IPS-18c (cell line): ENCODE measurements at regions not wholly inside any gene's neighbourhood (a gene's known extent, or its start where the extent isn't known, plus 50 kb on each side); places are given as distances from the start of the nearest gene placed in this dataset.

Experiments used
- H3K4me3 ChIP-seq: 2 replicates; pipeline ENCODE4 v1.7.0; 2013; ENCODE audit warnings: low read depth, mild to moderate bottlenecking, low read length, moderate library complexity; ENCODE audit not compliant: insufficient read depth
- H3K9me3 ChIP-seq: one replicate; pipeline ENCODE4 v1.6.1; 2013; ENCODE audit warnings: mild to moderate bottlenecking, low read length, moderate library complexity; ENCODE audit not compliant: control insufficient read depth, insufficient read depth

GRCh38 chr2:134170294-134170693 is 83.6 kb upstream of the MGAT5 start:
- H3K4me3 ChIP-seq, result no peak overlapping the region
- H3K9me3 ChIP-seq, result no peaks in the 10 kb centered on the region

DNA sequence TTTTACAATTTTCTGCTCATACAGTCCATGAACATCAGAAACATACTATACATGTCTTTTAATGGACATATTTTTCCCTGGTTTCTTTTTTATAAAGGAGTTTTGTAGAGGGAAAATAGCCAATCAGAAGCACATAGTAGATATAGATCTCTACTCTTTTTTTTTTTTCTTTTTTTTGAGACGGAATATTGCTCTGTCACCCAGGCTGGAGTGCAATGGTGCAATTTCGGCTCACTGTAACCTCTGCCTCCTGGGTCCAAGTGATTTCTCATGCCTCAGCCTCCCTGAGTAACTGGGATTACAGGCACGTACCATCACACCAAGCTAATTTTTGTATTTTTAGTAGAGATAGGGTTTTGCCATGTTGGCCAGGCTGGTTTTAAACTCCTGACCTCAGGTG is 83.2 kb upstream of the MGAT5 start:
- Histone ChIP-seq H3K9me3 (no peaks in the 10 kb centered on the region), H3K4me3 (no peak overlapping the region)

DNA sequence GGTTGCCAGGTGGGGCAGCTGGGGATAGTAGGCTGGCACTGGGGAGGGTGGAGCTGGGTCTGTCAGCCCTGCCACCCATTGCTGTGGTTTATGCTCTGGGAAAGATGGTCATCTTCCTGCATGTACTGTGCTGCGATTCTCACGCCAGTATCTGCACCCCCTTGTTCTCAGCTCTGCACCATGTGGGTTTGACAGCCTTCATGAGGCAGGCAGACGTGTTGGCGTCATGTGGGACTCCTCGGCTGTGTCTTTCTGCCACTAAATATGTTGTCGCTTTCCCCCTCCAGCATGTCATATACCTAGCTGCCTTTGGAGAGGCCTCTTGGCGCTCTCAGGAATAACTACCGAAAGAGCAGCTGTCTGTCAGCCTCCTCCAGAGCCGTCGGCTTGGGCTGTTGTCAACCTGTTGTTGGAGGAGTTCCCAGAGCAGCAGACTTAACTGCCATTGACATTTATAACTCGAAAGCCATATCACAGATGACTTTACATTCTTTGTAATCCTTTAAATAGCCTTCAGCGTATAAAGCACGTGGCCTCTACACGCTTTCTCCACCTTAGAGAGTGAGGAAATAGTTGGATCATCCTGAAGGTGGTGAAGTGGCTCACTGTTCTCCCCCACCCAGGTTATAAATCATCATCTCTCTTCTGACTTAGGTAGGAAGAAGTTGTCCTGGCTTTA is 80.4 kb upstream of the MGAT5 start:
- H3K9me3 ChIP-seq, result no peaks in the 10 kb centered on the region
- H3K4me3 ChIP-seq, result no peak overlapping the region

DNA sequence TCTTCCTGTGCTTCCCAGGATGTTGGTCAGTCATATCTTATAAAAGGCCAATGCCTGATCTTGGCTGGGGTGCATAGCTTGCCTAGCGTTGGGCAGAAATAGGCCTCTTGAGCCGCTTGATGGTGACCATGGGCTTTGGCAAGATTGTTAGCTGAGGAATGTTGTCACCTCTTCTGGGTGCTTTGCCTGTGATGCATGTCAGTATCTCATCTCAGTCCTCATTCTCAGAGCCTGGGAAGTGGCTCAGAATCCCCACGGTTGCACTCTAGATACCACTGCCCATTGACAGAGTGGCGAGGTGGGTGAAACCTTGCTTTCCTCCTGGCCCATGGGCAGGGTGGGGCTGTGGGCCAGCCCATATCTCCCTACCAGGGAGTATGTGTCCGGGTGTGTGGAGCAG is 79.2 kb upstream of the MGAT5 start:
- Histone ChIP-seq H3K4me3 (no peak overlapping the region), H3K9me3 (no peaks in the 10 kb centered on the region)

GRCh38 chr2:134175834-134176233 is 78.0 kb upstream of the MGAT5 start:
- no peaks in the 10 kb centered on the region for H3K9me3 ChIP-seq

DNA sequence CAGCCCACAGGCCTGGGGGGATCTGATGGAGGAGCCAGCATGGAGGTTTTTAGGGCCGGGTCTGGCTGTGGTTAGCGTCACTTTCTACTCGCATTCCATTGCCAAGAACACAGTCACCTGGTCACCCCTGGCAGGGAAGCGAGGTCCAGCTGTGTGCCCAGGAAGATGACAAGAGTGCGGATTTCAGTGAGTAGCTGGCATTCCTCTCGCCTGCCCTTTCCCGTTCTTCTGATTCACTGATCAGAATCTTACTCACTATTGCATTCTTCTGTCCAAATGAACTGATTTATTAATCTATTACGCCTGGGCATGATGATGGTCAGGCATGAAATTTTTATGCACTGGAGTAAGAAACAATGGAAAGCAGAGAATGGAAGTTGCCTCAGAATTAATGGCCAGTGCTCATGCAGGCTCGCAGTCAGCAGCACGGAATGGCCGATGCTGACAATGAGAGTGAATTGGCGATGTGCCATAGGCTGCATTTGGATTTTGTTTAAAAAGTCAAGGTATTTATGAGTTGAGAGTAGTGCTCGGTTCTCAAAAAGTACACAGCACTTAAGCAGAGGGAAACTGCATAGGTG is 76.4 kb upstream of the MGAT5 start:
- H3K4me3 ChIP-seq, result no peak overlapping the region
- H3K9me3 ChIP-seq, result no peaks in the 10 kb centered on the region

More at GRCh38 chr2:134175834-134176233, 78.0 kb upstream of the MGAT5 start:
- no peak overlapping the region for H3K4me3 ChIP-seq

GRCh38 chr2:134178138-134178877 is 75.6 kb upstream of the MGAT5 start:
- Histone ChIP-seq H3K9me3 (no peaks in the 10 kb centered on the region), H3K4me3 (no peak overlapping the region)

GRCh38 chr2:134181219-134181618 is 72.7 kb upstream of the MGAT5 start:
- Histone ChIP-seq H3K4me3 (no peak overlapping the region), H3K9me3 (no peaks in the 10 kb centered on the region)

- no peak overlapping the region for H3K4me3 ChIP-seq
Observed at GRCh38 chr2:134183679-134184078, 70.2 kb upstream of the MGAT5 start.

DNA sequence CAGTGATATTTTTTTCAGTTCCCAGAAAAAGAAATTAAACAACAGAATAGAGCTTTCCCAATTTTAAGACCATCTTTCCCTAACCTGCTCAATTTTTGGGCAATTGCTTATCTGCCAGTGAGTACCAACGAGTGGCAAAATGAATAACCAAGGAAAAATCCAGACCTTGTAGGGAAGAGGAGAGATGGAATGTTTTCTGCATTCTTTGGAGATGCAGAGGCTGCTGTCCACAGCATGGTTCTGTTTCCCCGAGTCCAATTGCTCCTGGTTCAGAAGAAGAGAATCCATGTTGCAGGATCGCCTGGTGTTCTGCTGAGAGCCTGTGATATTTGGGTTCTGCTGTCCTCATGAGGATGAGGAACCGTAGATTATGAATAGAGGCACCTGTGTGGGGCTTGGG is 68.2 kb upstream of the MGAT5 start:
- H3K9me3 ChIP-seq, result no peaks in the 10 kb centered on the region
- H3K4me3 ChIP-seq, result no peak overlapping the region

More at GRCh38 chr2:134183679-134184078, 70.2 kb upstream of the MGAT5 start:
- no peaks in the 10 kb centered on the region for H3K9me3 ChIP-seq

GRCh38 chr2:134189009-134189720 is 64.7 kb upstream of the MGAT5 start:
- Histone ChIP-seq H3K4me3 (no peak overlapping the region), H3K9me3 (no peaks in the 10 kb centered on the region)

DNA sequence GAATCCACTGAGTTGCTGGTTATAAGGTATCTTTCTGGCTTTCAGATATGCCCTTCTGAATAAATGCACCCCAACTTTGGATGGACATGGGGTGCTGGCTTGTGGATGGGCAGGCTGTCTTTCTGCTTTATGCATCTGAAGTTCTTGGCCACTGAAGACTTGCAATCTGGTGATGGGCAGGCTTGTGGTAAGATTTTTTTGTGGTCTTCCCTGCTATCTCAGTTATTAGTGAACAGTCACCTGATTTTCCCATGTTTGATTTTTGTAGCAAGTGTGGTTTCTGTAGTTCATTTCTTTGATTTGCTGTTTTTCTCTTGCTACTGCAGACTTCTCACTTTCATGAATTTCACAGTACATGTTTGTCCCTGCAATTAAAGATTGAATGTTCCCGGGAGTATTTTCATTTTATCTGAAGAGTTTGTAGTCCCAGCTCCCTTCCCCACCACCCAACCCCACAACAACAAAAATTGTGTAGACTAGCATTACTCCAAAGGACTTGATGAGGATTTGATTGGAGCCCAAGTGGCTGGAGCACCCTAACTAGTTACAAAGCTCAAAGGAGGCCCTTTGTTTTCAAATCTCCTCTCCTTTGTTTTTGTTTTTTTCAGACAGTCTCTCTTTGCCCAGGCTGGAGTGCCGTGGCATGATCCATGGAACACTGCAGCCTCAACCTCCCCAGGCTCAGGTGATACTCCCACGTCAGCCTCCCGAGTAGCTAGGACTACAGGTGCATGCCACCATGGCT is 63.6 kb upstream of the MGAT5 start:
- Histone ChIP-seq H3K4me3 (no peak overlapping the region), H3K9me3 (no peaks in the 10 kb centered on the region)

- H3K4me3 ChIP-seq, result no peak overlapping the region
- H3K9me3 ChIP-seq, result no peaks in the 10 kb centered on the region
Observed at GRCh38 chr2:134190807-134191203, 63.1 kb upstream of the MGAT5 start.

DNA sequence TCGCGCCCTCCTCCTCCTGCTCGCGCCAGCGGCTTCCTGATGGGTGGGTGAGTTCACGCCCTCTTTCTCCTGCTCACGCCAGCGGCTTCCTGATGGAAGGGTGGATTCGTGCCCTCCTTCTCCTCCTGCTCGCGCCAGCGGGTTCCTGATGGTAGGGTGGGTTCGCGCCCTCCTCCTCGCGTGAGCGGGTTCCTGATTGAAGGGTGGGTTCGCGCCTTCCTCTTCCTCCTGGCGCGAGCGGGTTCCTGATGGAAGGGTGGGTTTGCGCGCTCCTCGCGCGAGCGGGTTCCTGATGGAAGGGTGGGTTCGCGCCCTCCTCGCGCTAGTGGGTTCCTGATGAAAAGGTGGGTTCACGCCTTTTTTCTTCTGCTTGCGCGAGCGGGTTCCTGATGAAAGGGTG is 62.0 kb upstream of the MGAT5 start:
- Histone ChIP-seq H3K4me3 (no peak overlapping the region), H3K9me3 (no peaks in the 10 kb centered on the region)

DNA sequence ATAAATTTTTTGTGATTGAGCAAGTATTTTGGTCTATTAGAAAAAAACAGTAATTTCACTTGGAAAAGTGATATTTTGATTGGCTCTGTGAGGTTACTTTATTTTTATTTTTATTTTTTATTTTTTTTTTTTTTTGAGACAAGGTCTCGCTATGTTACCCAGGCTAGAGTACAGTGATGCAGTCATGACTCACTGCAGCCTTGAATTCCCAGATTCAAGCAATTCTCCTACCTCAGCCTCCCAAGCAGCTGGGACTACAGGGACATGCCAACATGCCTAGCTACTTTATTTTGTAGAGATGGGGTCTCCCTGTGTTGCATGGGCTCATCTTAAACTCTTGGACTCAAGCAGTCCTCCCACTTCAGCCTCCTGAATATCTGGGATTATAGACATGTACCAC is 60.9 kb upstream of the MGAT5 start:
- H3K9me3 ChIP-seq, result no peaks in the 10 kb centered on the region
- H3K4me3 ChIP-seq, result no peak overlapping the region

GRCh38 chr2:134194519-134194918 is 59.4 kb upstream of the MGAT5 start:
- Histone ChIP-seq H3K4me3 (no peak overlapping the region), H3K9me3 (no peaks in the 10 kb centered on the region)

DNA sequence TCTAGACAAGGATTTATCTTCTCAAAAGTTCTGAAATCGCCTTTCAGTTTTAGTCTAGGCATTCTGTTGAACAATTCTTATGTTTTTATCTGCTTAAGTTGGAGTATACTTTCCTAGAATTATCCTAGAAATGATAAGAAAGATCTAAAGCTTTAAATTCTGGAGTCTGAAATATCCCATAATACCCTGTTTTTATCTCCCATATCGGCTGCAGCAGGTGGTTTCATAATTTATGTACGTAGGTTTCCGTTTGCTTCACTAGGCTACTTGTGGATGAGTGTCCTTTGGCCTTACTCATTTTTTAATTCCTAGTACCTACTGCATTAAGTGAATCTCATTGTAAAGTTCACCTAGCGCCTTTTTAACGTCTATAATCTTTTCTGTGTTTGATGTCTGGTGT is 58.5 kb upstream of the MGAT5 start:
- H3K9me3 ChIP-seq, result no peaks in the 10 kb centered on the region

More for the DNA sequence above, 58.5 kb upstream of the MGAT5 start:
- H3K4me3 ChIP-seq, result no peak overlapping the region
